ENCODE measurements at regions not wholly inside any gene's neighbourhood (a gene's known extent, or its start where the extent isn't known, plus 50 kb on each side); places are given as distances from the start of the nearest gene placed in this dataset.
"Not testable (repeated sequence)": the region's sequence is repeated elsewhere in the genome, so short reads cannot be mapped to it uniquely, and the experiment has no call there.

DNA sequence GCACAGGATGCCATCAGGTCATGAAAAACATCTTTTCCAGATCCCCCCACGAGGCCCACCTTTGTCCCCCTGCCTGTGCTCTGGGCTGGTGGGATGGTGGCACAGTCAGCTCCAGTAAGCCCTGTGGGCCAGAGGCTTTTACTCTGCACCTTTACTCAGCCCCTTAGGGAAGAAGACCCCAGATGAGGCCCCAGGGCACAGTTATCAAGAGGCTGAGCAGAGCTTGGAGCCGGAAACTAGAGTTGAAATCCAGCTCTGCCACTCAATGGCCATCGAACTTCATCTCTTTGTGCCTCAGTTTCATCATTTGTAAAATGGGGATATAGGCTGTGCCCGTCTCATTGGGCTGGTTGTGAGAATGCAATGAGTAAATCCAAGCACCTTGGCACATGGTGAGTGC is 81.7 kb upstream of the TOX2 start:
- no peak for DNase-seq
- Mint-ChIP-seq H3K27ac (no peak overlapping the region), H3K27me3 (no peaks in the 10 kb centered on the region), H3K4me1 (peaks cover 7% of the 10 kb centered on the region), H3K36me3 (ENCODE audit: low read depth) (no peaks in the 10 kb centered on the region), H3K4me3 (no peak overlapping the region), H3K9me3 (peaks cover 7% of the 10 kb centered on the region)
- ChIA-PET POLR2A (no interaction called here), CTCF (interaction anchor here (1.1 kb wide), 1 partner anchor 13 kb away, joined by 3 read pairs; no protein-coding TSS in a partner anchor)

- ChIA-PET POLR2A (no interaction called here), CTCF (no interaction called here)
- H3K27me3 Mint-ChIP-seq, result no peaks in the 10 kb centered on the region
- H3K36me3 Mint-ChIP-seq (ENCODE audit: low read depth), result no peaks in the 10 kb centered on the region
- DNase-seq, result no peak
- no peaks in the 10 kb centered on the region for H3K4me1 Mint-ChIP-seq
- peaks cover 7% of the 10 kb centered on the region for H3K9me3 Mint-ChIP-seq
- H3K27ac Mint-ChIP-seq, result no peak overlapping the region
- H3K4me3 Mint-ChIP-seq, result no peak overlapping the region
Observed at GRCh38 chr20:43832096-43832816, 82.4 kb upstream of the TOX2 start.

GRCh38 chr20:43831481-43832065 is 83.1 kb upstream of the TOX2 start:
- Mint-ChIP-seq H3K27me3 (no peaks in the 10 kb centered on the region), H3K4me1 (no peaks in the 10 kb centered on the region), H3K9me3 (peaks cover 7% of the 10 kb centered on the region), H3K27ac (no peak overlapping the region), H3K36me3 (ENCODE audit: low read depth) (no peaks in the 10 kb centered on the region), H3K4me3 (no peak overlapping the region)
- ChIA-PET POLR2A (no interaction called here), CTCF (interaction anchor here (0.6 kb wide), 1 partner anchor 988 kb away, joined by 5 read pairs; no protein-coding TSS in a partner anchor)
- no peak for DNase-seq

DNA sequence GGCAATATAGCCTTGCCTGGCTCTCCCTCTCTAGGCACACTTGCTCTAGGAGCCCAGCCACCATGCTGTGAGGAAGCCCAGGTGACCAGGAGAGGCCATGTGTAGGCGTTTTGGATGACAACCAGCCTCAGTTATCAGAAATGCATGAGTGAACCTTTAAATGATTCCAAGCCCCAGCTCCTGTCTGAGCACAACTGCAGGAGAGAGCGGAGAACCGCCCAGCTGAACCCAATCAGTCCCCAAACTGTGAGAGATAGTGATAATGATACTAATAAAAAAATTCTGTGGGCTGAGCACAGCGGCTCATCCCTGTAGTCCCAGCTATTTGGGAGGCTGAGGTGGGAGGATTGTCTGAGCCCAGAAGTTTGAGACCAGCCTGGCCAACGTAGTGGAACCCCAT is 83.8 kb upstream of the TOX2 start:
- Mint-ChIP-seq H3K9me3 (peaks cover 7% of the 10 kb centered on the region), H3K27ac (no peak overlapping the region), H3K4me3 (no peak overlapping the region), H3K36me3 (ENCODE audit: low read depth) (no peaks in the 10 kb centered on the region), H3K4me1 (no peaks in the 10 kb centered on the region), H3K27me3 (no peaks in the 10 kb centered on the region)
- CTCF ChIA-PET, result interaction anchor here (0.6 kb wide), 1 partner anchor 989 kb away, joined by 5 read pairs; no protein-coding TSS in a partner anchor
- POLR2A ChIA-PET, result no interaction called here
- DNase-seq, result no peak

DNA sequence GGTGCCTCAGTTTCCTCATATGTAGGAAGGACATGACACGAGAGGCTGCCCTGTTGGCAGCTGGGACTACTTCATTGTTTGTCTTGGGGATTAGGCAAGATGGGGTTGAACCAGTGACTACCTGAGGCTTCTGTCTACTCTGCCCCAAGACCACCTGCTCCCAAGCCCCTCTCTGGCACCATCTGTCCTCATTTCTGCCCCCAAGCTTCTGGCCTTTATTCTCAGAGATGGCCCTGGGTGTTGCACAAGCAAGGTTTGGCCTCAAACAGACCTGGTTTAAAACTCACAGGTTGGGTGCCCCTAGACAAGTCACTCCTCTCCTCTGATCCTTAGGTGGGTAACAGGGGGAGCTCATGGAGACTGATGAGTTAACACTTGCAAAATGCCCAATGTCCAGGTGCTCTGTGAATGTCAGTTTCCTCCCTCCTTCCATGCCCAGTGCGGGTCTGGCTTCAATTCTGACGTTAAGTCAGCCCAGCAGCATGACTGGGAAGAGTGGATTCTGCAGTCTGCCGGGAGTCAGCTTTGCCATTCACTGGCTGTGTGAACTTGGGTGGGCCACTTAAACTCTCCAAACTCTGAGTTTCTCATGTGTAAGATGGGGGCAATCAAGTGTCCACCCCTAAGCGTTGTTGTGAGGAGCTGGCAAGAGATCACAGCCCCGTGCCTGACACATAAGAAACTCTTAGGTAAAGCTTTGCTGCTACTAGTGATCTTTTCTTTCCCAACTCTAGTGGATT is 84.5 kb upstream of the TOX2 start:
- H3K9me3 Mint-ChIP-seq, result peaks cover 7% of the 10 kb centered on the region
- CTCF ChIA-PET, result interaction anchor here (0.9 to 1.1 kb wide), 2 partner anchors 10 to 79 kb away, joined by 3 read pairs; no protein-coding TSS in a partner anchor
- no peak overlapping the region for H3K27ac Mint-ChIP-seq
- no peaks in the 10 kb centered on the region for H3K4me1 Mint-ChIP-seq
- POLR2A ChIA-PET, result no interaction called here
- DNase-seq, result no peak
- no peaks in the 10 kb centered on the region for H3K27me3 Mint-ChIP-seq
- H3K4me3 Mint-ChIP-seq, result no peak overlapping the region
- no peaks in the 10 kb centered on the region for H3K36me3 Mint-ChIP-seq (ENCODE audit: low read depth)

DNA sequence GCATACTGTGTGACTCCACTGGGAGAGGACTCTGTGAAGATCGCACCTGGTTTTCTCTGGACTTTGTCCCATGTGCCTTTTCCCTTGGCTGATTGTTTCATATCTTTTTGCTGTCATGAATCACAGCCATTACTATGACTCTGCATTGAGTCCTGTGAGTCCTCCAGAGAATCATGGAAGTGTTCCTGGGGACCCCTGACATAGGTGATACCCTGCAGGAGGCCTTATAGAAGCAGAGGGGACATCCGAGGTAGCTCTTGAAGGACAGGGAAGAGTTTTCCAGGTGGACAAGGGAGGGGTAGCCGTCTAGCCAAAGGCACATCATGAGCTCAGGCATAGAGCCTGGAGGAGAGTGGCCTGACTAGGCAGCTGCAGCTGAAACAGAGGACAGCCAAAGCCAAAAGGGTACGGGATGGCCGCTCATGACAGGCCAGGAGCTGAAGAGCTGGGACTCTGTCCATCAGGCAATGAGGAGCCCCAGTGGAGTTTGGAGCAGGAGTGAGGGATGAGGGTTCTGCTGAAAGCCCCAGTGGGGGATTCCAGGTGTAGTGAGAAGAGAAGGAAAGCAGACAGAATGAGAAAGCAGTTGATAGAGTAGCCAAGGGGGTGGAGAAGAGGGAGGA is 86.6 kb upstream of the TOX2 start:
- H3K9me3 Mint-ChIP-seq, result peaks cover 7% of the 10 kb centered on the region
- ChIA-PET CTCF (no interaction called here), POLR2A (no interaction called here)
- no peak overlapping the region for H3K4me3 Mint-ChIP-seq
- H3K36me3 Mint-ChIP-seq (ENCODE audit: low read depth), result no peaks in the 10 kb centered on the region
- DNase-seq, result no peak
- H3K4me1 Mint-ChIP-seq, result peaks cover 2% of the 10 kb centered on the region
- H3K27ac Mint-ChIP-seq, result no peak overlapping the region
- no peaks in the 10 kb centered on the region for H3K27me3 Mint-ChIP-seq

GRCh38 chr20:43826943-43827342 is 87.7 kb upstream of the TOX2 start:
- POLR2A ChIA-PET; H3K4me3 Mint-ChIP-seq; H3K27me3 Mint-ChIP-seq; H3K4me1 Mint-ChIP-seq; H3K36me3 Mint-ChIP-seq (ENCODE audit: low read depth); H3K27ac Mint-ChIP-seq; H3K9me3 Mint-ChIP-seq; CTCF ChIA-PET; DNase-seq: not testable (repeated sequence)

DNA sequence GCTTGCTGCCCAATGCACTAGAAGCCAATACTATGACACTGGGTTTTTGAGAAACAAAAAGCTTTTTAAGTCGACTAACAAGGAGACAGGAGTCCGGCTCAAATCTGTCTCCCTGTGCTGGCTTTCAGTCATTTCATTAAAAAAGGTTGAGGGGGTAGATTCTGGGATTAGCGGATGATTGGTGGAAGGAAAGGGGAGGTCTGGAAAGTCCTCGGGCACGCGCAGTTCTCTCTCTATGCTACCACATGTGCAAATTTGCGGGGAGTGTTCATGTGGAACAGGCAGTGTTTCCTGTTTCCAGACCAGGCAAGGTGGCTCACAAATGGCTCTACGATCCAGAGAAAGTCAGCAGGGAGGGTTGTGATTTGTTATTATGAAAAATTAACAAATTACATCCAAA is 89.1 kb upstream of the TOX2 start:
- Mint-ChIP-seq H3K27me3 (no peaks in the 10 kb centered on the region), H3K4me1 (peaks cover 9% of the 10 kb centered on the region), H3K36me3 (ENCODE audit: low read depth) (no peaks in the 10 kb centered on the region), H3K9me3 (peaks cover 4% of the 10 kb centered on the region), H3K27ac (no peak overlapping the region), H3K4me3 (no peak overlapping the region)
- POLR2A ChIA-PET, result no interaction called here
- CTCF ChIA-PET, result interaction anchor here (0.7 to 1.2 kb wide), 3 partner anchors 11 to 33 kb away, joined by 3 read pairs; no protein-coding TSS in a partner anchor
- DNase-seq, result no peak

- no peaks in the 10 kb centered on the region for H3K36me3 Mint-ChIP-seq (ENCODE audit: low read depth)
- H3K27ac Mint-ChIP-seq, result no peak overlapping the region
- peaks cover 9% of the 10 kb centered on the region for H3K4me1 Mint-ChIP-seq
- ChIA-PET POLR2A (no interaction called here), CTCF (interaction anchor here (1.1 to 1.2 kb wide), 2 partner anchors 12 to 15 kb away, joined by 3 read pairs; no protein-coding TSS in a partner anchor)
- H3K27me3 Mint-ChIP-seq, result no peaks in the 10 kb centered on the region
- H3K9me3 Mint-ChIP-seq, result peaks cover 5% of the 10 kb centered on the region
- DNase-seq, result no peak
- no peak overlapping the region for H3K4me3 Mint-ChIP-seq
Observed at GRCh38 chr20:43825051-43825402, 89.6 kb upstream of the TOX2 start.

DNA sequence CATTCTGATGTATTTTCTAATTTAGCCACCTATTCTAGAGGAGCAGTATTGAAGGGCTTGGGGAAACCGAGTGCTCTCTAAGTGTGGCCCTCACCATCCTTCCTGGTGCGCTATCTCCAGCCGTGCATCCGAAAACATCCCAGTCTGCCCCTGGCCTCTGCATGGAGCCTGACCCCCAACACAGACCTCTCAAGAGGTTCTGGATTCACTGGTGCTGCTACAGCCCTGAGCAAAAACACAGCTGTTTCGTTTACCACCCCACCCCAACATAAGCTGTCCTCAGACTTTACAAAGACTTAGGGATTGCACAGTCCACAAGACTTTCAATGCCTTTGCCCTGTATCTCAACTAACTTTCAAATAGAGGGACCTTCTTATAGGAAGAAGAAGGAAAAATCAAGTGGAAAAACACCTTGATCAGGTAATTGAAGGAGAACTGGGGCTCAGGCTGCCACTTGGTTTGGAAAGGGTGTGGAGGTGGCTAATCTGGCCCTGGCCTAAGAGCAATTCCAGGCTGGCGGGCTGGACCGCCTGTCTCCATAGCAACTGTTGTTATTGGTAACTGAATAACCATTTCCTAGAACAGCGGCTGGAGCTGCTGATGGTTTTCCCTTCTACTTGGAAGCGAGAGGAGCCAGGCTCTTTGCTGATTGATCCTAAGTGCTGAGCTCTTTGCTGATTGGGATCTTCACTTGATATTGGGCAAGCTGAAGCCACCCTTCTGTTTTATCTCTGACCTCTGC is 90.2 kb upstream of the TOX2 start:
- H3K27me3 Mint-ChIP-seq, result no peaks in the 10 kb centered on the region
- no peak overlapping the region for H3K27ac Mint-ChIP-seq
- peaks cover 9% of the 10 kb centered on the region for H3K4me1 Mint-ChIP-seq
- no peak overlapping the region for H3K4me3 Mint-ChIP-seq
- no peaks in the 10 kb centered on the region for H3K36me3 Mint-ChIP-seq (ENCODE audit: low read depth)
- ChIA-PET POLR2A (no interaction called here), CTCF (interaction anchor here (1.2 kb wide), 2 partner anchors 12 to 15 kb away, joined by 3 to 5 read pairs; no protein-coding TSS in a partner anchor)
- peaks cover 5% of the 10 kb centered on the region for H3K9me3 Mint-ChIP-seq
- no peak for DNase-seq

GRCh38 chr20:43821795-43822194 is 92.9 kb upstream of the TOX2 start:
- no peaks in the 10 kb centered on the region for H3K36me3 Mint-ChIP-seq (ENCODE audit: low read depth)
- no peak for DNase-seq
- peaks cover 9% of the 10 kb centered on the region for H3K4me1 Mint-ChIP-seq
- H3K9me3 Mint-ChIP-seq, result peaks cover 5% of the 10 kb centered on the region
- ChIA-PET CTCF (no interaction called here), POLR2A (no interaction called here)
- no peak overlapping the region for H3K27ac Mint-ChIP-seq
- no peak overlapping the region for H3K4me3 Mint-ChIP-seq
- no peaks in the 10 kb centered on the region for H3K27me3 Mint-ChIP-seq

GRCh38 chr20:43820731-43821330 is 93.8 kb upstream of the TOX2 start:
- Mint-ChIP-seq H3K36me3 (ENCODE audit: low read depth) (no peaks in the 10 kb centered on the region), H3K9me3 (peaks cover 5% of the 10 kb centered on the region), H3K27ac (no peak overlapping the region), H3K4me1 (peaks cover 9% of the 10 kb centered on the region), H3K27me3 (no peaks in the 10 kb centered on the region), H3K4me3 (no peak overlapping the region)
- DNase-seq, result no peak
- ChIA-PET POLR2A (no interaction called here), CTCF (no interaction called here)
